Right atrium auricular region (tissue), 2 donors: ENCODE measurements at regions not wholly inside any gene's neighbourhood (a gene's known extent, or its start where the extent isn't known, plus 50 kb on each side); places are given as distances from the start of the nearest gene placed in this dataset.

Experiments
- DNase-seq: peaks from one replicate; pipeline ENCODE4 v3.0.0-alpha.2; 2019; ENCODE audit warnings: low spot score
- H3K27ac ChIP-seq, 2 donors: fragments of 200-600 bp; sonication (generic); 1 replicate in 1 of 2; 2 replicates in 1 of 2; pipeline ENCODE4 v1.5.1; 2016 to 2019
- H3K27me3 ChIP-seq, 2 donors: fragments of 200-600 bp; sonication (generic); one replicate each; pipeline versions ENCODE4 v1.5.1 to v1.6.0; 2017 to 2019
- H3K36me3 ChIP-seq: fragments of 200-600 bp; sonication (generic); one replicate; pipeline ENCODE4 v1.5.1; 2016
- H3K4me1 ChIP-seq, 2 donors: fragments of 200-600 bp; sonication (generic); one replicate each; pipeline versions ENCODE4 v1.5.1 to v1.6.0; 2017 to 2019
- H3K4me3 ChIP-seq, 2 donors: fragments of 200-600 bp; sonication (generic); 1 replicate in 1 of 2; 2 replicates in 1 of 2; pipeline ENCODE4 v1.5.1; 2017 to 2019; ENCODE audit warnings: mild to moderate bottlenecking in 1 of 2, moderate library complexity in 1 of 2
- H3K9me3 ChIP-seq, 2 donors: fragments of 200-600 bp; sonication (generic); one replicate each; pipeline ENCODE4 v1.5.1; 2019
- TF ChIP-seq, protein P1 (sequence below), 2 donors: fragments of 200-600 bp; sonication (generic); IDR thresholded peaks; one replicate each; pipeline ENCODE4 v1.5.1; 2019; ENCODE audit warnings: antibody characterized with exemption in 2 of 2

GRCh38 chr3:80889535-80889934 lies 871.9 kb downstream of the GBE1 start:
- TF ChIP-seq, protein P1, sequence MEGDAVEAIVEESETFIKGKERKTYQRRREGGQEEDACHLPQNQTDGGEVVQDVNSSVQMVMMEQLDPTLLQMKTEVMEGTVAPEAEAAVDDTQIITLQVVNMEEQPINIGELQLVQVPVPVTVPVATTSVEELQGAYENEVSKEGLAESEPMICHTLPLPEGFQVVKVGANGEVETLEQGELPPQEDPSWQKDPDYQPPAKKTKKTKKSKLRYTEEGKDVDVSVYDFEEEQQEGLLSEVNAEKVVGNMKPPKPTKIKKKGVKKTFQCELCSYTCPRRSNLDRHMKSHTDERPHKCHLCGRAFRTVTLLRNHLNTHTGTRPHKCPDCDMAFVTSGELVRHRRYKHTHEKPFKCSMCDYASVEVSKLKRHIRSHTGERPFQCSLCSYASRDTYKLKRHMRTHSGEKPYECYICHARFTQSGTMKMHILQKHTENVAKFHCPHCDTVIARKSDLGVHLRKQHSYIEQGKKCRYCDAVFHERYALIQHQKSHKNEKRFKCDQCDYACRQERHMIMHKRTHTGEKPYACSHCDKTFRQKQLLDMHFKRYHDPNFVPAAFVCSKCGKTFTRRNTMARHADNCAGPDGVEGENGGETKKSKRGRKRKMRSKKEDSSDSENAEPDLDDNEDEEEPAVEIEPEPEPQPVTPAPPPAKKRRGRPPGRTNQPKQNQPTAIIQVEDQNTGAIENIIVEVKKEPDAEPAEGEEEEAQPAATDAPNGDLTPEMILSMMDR (IDR thresholded peaks at IDR 0.05) = no peak

DNA sequence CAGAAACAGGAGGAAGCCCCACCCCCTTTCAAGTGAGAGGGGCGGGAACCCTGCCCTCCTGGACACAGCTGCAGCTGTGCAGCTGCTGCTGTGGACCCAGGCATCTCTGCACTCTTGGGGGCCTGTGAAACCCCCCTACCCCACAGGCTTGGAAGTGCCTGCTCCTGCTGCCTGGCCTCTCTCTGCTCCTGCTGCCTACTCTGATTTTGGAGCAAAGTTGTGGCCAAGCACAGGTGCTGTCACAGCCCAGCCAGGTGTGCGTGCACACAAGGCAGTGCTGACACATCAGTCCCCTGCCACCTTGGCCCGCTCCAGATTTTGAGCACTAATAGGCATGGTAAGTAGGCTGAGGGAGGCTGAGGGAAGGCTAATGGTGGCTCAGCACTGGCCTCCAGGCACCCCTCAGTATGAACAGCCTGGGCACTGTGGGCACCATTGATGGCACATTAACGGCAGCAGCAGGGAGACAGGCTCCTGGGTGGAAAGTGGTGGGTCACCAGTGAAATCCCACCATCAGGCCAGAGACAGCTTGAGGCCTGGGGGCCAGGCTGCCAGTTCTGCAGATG lies 890.9 kb downstream of the GBE1 start:
- Histone ChIP-seq H3K4me3 (no peak overlapping the region), H3K27me3 (no peaks in the 10 kb centered on the region), H3K4me1 (no peaks in the 10 kb centered on the region), H3K36me3 (no peaks in the 10 kb centered on the region), H3K27ac (no peak overlapping the region), H3K9me3 (no peaks in the 10 kb centered on the region)
- TF ChIP-seq, protein P1 (IDR thresholded peaks at IDR 0.05) = no peak
- no peak for DNase-seq

More at GRCh38 chr3:80889535-80889934, 871.9 kb downstream of the GBE1 start:
- Histone ChIP-seq H3K9me3 (no peaks in the 10 kb centered on the region), H3K27ac (no peak overlapping the region), H3K4me3 (no peak overlapping the region), H3K27me3 (no peaks in the 10 kb centered on the region), H3K36me3 (no peaks in the 10 kb centered on the region), H3K4me1 (no peaks in the 10 kb centered on the region)
- DNase-seq = no peak

DNA sequence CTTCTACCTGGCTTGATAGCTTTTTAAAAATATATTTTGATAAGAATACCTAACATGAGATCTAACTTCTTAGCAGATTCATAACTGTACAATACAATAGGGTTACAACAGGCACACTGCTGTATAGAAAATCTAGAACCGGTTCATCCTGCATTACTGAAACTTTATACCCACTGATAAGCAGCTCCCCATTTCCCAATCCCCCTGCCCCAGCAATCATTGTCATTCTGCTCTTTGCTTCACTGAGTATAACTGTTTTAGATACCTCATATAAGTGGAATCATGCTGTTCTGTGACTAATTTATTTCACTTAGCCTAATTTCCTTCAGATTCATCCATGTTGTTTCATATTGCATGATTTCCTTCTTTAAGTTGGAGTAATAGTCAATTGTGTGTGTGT lies 906.0 kb downstream of the GBE1 start:
- Histone ChIP-seq H3K4me1 (no peaks in the 10 kb centered on the region), H3K27ac (no peak overlapping the region), H3K27me3 (no peaks in the 10 kb centered on the region), H3K9me3 (no peaks in the 10 kb centered on the region), H3K36me3 (no peaks in the 10 kb centered on the region), H3K4me3 (no peak overlapping the region)
- TF ChIP-seq, protein P1 (IDR thresholded peaks at IDR 0.05) = no peak
- DNase-seq = no peak

- no peaks in the 10 kb centered on the region for H3K27me3 ChIP-seq
- no peak overlapping the region for H3K27ac ChIP-seq
- no peak overlapping the region for H3K4me3 ChIP-seq
- no peaks in the 10 kb centered on the region for H3K9me3 ChIP-seq
- no peak for DNase-seq
- no peaks in the 10 kb centered on the region for H3K36me3 ChIP-seq
- no peaks in the 10 kb centered on the region for H3K4me1 ChIP-seq
- TF ChIP-seq, protein P1 (IDR thresholded peaks at IDR 0.05) = no peak
Observed at GRCh38 chr3:80836395-80836794, 925.0 kb downstream of the GBE1 start.

- TF ChIP-seq, protein P1 (IDR thresholded peaks at IDR 0.05) = no peak
- Histone ChIP-seq H3K9me3 (no peaks in the 10 kb centered on the region), H3K27me3 (no peaks in the 10 kb centered on the region), H3K36me3 (no peaks in the 10 kb centered on the region), H3K27ac (no peak overlapping the region), H3K4me3 (no peak overlapping the region), H3K4me1 (no peaks in the 10 kb centered on the region)
- no peak for DNase-seq
Observed at GRCh38 chr3:80807577-80807976, 953.9 kb downstream of the GBE1 start.

- no peaks in the 10 kb centered on the region for H3K27me3 ChIP-seq
- DNase-seq = no peak
- no peaks in the 10 kb centered on the region for H3K9me3 ChIP-seq
- H3K4me3 ChIP-seq = no peak overlapping the region
- H3K36me3 ChIP-seq = no peaks in the 10 kb centered on the region
- no peaks in the 10 kb centered on the region for H3K4me1 ChIP-seq
- no peak overlapping the region for H3K27ac ChIP-seq
- TF ChIP-seq, protein P1 (IDR thresholded peaks at IDR 0.05) = no peak
Observed at GRCh38 chr3:80806673-80807072, 954.8 kb downstream of the GBE1 start.
